K562 (cell line): ENCODE measurements at regions not wholly inside any gene's neighbourhood (a gene's known extent, or its start where the extent isn't known, plus 50 kb on each side); places are given as distances from the start of the nearest gene placed in this dataset.

ENCODE experiments used
- ATAC-seq: fragments of 200-7000 bp; cut with Tn5 transposase; 3 replicates; pipeline ENCODE4 v1.9.1; 2020; ENCODE audit warnings: moderate library complexity
- BruUV-seq: library from RNA; stranded (reverse); fragments of 400-500 nt; replicated peaks from 2 replicates; lab custom pipeline; 2021; lab: Mats Ljungman, UMichigan
- CTCF ChIA-PET: fragments of 300-600 bp; formaldehyde crosslinking; extraction: SDS; loops from one replicate; lab custom pipeline; 2021; ENCODE audit warnings: low intra/inter-chr PET ratio; lab: Yijun Ruan, JAX
- POLR2A ChIA-PET: fragments of 300-600, 350-650 bp; sonication (Branson Sonifier 250); formaldehyde crosslinking; extraction: SDS; loops from one replicate; lab custom pipeline; 2021; ENCODE audit warnings: antibody characterized with exemption, inconsistent platforms; lab: Yijun Ruan, JAX
- DNase-seq, 4 experiments: peaks; one replicate each; pipeline versions ENCODE4 v3.0.0 to v3.0.0-alpha.2; 2011 to 2018; ENCODE audit warnings: low spot score in 3 of 4, mixed read lengths in 3 of 4; ENCODE audit errors: extremely low read depth in 1 of 4
- FAIRE-seq: peaks from 2 replicates; lab custom pipeline; 2011; peaks lifted over from hg19 to GRCh38; lab: Jason Lieb, UNC
- H2AFZ ChIP-seq: 2 replicates; pipeline ENCODE4 v1.6.0; 2011; ENCODE audit warnings: low read depth, low read length, control low read depth, inconsistent platforms
- H3K27ac ChIP-seq: fragments of 200-600 bp; 3 replicates; pipeline ENCODE4 v1.8.0; 2011; ENCODE audit warnings: low read depth, mild to moderate bottlenecking, control low read depth, inconsistent platforms, low read length, moderate library complexity, mixed read lengths; ENCODE audit errors: extremely low read depth
- H3K27me3 ChIP-seq, 2 experiments: fragments of 300-600 bp in 1 of 2; 2 replicates in 1 of 2; 3 replicates in 1 of 2; pipeline versions ENCODE4 v1.6.0 to v1.8.0; 2011; ENCODE audit warnings: inconsistent platforms in 2 of 2, low read length in 2 of 2, mild to moderate bottlenecking in 1 of 2, mixed read lengths in 1 of 2, moderate library complexity in 1 of 2; ENCODE audit not compliant: control insufficient read depth in 2 of 2, insufficient read depth in 2 of 2
- H3K36me3 ChIP-seq: fragments of 300-600 bp; 3 replicates; pipeline ENCODE4 v1.8.0; 2011; ENCODE audit warnings: mild to moderate bottlenecking, low read length, inconsistent platforms; ENCODE audit not compliant: control insufficient read depth, insufficient read depth
- H3K4me1 ChIP-seq, 2 experiments: fragments of 200-600 bp in 1 of 2; replicated peaks in 1 of 2; 2 replicates in 1 of 2; 3 replicates in 1 of 2; pipeline versions ENCODE4 v1.5.1 to v1.8.0; 2011; ENCODE audit warnings: inconsistent platforms in 2 of 2, low read length in 2 of 2, mild to moderate bottlenecking in 1 of 2, mixed read lengths in 1 of 2, moderate library complexity in 1 of 2; ENCODE audit not compliant: control insufficient read depth in 2 of 2, insufficient read depth in 2 of 2
- H3K4me2 ChIP-seq: 2 replicates; pipeline ENCODE4 v1.6.1; 2011; ENCODE audit warnings: low read length, control low read depth, inconsistent platforms, mixed read lengths; ENCODE audit not compliant: insufficient read depth
- H3K4me3 ChIP-seq: fragments of 200-600 bp; sonication (generic), shearing (Covaris generic); 2 replicates; pipeline ENCODE4 v1.5.1; 2016; ENCODE audit warnings: control low read depth, inconsistent platforms
- H3K79me2 ChIP-seq: fragments of 200-600 bp; 3 replicates; pipeline ENCODE4 v1.8.0; 2011; ENCODE audit warnings: low read length, inconsistent platforms; ENCODE audit not compliant: control insufficient read depth, insufficient read depth
- H3K9ac ChIP-seq, 2 experiments: 2 replicates each; pipeline versions ENCODE4 v1.6.0 to v1.6.1; 2011; ENCODE audit warnings: low read depth in 2 of 2, low read length in 2 of 2, control low read depth in 1 of 2, inconsistent platforms in 1 of 2, mild to moderate bottlenecking in 1 of 2, mixed read lengths in 1 of 2; ENCODE audit not compliant: insufficient read depth in 1 of 2
- H3K9me1 ChIP-seq: one replicate; pipeline ENCODE4 v1.6.0; 2011; ENCODE audit warnings: inconsistent platforms, mild to moderate bottlenecking, low read length, moderate library complexity; ENCODE audit not compliant: control insufficient read depth, insufficient read depth
- H3K9me3 ChIP-seq: replicated peaks from 2 replicates; pipeline ENCODE4 v1.5.1; 2011; ENCODE audit warnings: low read depth, low read length, inconsistent platforms; ENCODE audit not compliant: control insufficient read depth, insufficient read depth
- H4K20me1 ChIP-seq: replicated peaks from 2 replicates; pipeline ENCODE4 v1.6.1; 2011; ENCODE audit warnings: low read length, inconsistent platforms, mixed read lengths; ENCODE audit not compliant: control insufficient read depth, insufficient read depth
- CC2D1A ChIP-seq: fragments of 450-650 bp; IDR thresholded peaks from 2 replicates; pipeline ENCODE4 v1.6.1; 2017; ENCODE audit warnings: mild to moderate bottlenecking
- PHTF2 ChIP-seq: fragments of 250-450 bp; sonication (Bioruptor Pico); IDR thresholded peaks from 2 replicates; pipeline ENCODE4 v1.5.0; 2021; ENCODE audit warnings: mild to moderate bottlenecking
- POLR3G ChIP-seq: IDR thresholded peaks from 2 replicates; pipeline ENCODE4 v1.6.1; 2011; ENCODE audit not compliant: insufficient read length, insufficient replicate concordance; ENCODE audit errors: extremely low read depth
- RBM39 ChIP-seq: fragments of 200-400 bp; formaldehyde crosslinking; optimal IDR thresholded peaks from 2 replicates; pipeline ENCODE3; 2018; ENCODE audit warnings: low read depth, low read length
- SRSF9 ChIP-seq: fragments of 200-400 bp; formaldehyde crosslinking; IDR thresholded peaks from 2 replicates; pipeline ENCODE4 v1.6.1; 2017; ENCODE audit warnings: low read depth, low read length, borderline replicate concordance
- WGBS: fragments of 100-300 bp; shearing (Covaris generic); methylation state at CpG from one replicate; pipeline ENCODE4 v1.1.6; 2016; ENCODE audit warnings: low coverage, mixed read lengths; ENCODE audit not compliant: insufficient coverage; ENCODE audit errors: missing lambda C conversion rate; 5-methylcytosine and 5-hydroxymethylcytosine counted together
- in situ Hi-C: fragments of 300-500 bp; cut with MboI; formaldehyde crosslinking; loops from 4 replicates; pipeline ENCODE4 v1.15.0; 2018; ENCODE audit warnings: inconsistent platforms, mixed read lengths
- intact Hi-C: fragments of 100-400 bp; cut with micrococcal nuclease; formaldehyde crosslinking; loops from 2 replicates; pipeline ENCODE4 v1.14.2; 2022
- TF ChIP-seq, protein P1 (sequence below), 2 experiments: fragments of 450-650 bp; IDR thresholded peaks; 2 replicates each; pipeline ENCODE4 v1.6.1; 2016
- TF ChIP-seq, protein P2 (sequence below), 2 experiments: IDR thresholded peaks; 2 replicates each; pipeline ENCODE4 v1.6.1; 2011; ENCODE audit warnings: borderline replicate concordance in 1 of 2, control low read depth in 1 of 2, low read depth in 1 of 2, low read length in 1 of 2, mild to moderate bottlenecking in 1 of 2, mixed read lengths in 1 of 2, moderate library complexity in 1 of 2; ENCODE audit not compliant: insufficient read depth in 1 of 2, insufficient read length in 1 of 2, poor library complexity in 1 of 2, severe bottlenecking in 1 of 2; ENCODE audit errors: extremely low read depth in 1 of 2
- TF ChIP-seq, protein P3 (sequence below): fragments of 150-350 bp; conservative IDR thresholded peaks from 2 replicates; pipeline ENCODE4 v1.6.1; 2014; ENCODE audit warnings: low read length
- TF ChIP-seq, protein P4 (sequence below): fragments of 250-450 bp; sonication (Bioruptor Pico); IDR thresholded peaks from 2 replicates; pipeline ENCODE4 v1.8.0; 2022; ENCODE audit warnings: inconsistent platforms, mild to moderate bottlenecking, moderate library complexity, borderline replicate concordance
- TF ChIP-seq, protein P5 (sequence below): fragments of 250-450 bp; sonication (Bioruptor Pico); IDR thresholded peaks from 2 replicates; pipeline ENCODE4 v1.4.0; 2020

DNA sequence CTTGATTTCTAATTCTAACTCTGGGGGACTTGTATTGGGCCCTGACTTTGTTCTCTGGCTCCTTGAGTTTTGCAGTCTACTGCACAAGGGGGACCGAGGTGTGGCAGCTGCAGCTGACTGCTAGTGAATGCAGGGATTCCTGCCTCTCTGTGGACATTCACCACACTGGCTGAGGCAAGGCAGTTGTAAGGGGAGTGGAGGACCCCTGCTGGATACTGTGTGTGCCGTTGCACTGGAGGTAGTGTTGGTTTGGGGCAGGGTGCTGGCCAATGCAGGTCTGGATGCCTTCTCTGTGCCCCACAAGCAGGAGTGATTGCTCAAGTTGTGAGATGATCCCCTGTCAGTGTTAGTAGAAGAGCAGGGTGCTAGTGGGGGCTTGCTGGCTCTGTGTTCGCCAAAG is 626.1 kb downstream of the SQOR start:
- Histone ChIP-seq H2AFZ (no peak overlapping the region), H3K9ac (no peak overlapping the region), H3K9me1 (no peaks in the 10 kb centered on the region), H3K4me3 (no peak overlapping the region), H3K36me3 (no peaks in the 10 kb centered on the region), H3K9me3 (no peaks in the 10 kb centered on the region), H4K20me1 (no peaks in the 10 kb centered on the region), H3K27me3 (no peaks in the 10 kb centered on the region), H3K4me2 (no peak overlapping the region), H3K79me2 (no peaks in the 10 kb centered on the region), H3K4me1 (no peaks in the 10 kb centered on the region), H3K27ac (no peak overlapping the region)
- FAIRE-seq (no peak), ATAC-seq (no peak), DNase-seq (no peak)
- no TSS peak for BruUV-seq
- in situ Hi-C loops: no loop called here
- ChIA-PET CTCF (no interaction called here), POLR2A (no interaction called here)
- intact Hi-C loops: no loop called here
- 0% methylated on average over 3 of the region's 3 CpGs for whole genome bisulfite sequencing
- TF ChIP-seq, protein P1, sequence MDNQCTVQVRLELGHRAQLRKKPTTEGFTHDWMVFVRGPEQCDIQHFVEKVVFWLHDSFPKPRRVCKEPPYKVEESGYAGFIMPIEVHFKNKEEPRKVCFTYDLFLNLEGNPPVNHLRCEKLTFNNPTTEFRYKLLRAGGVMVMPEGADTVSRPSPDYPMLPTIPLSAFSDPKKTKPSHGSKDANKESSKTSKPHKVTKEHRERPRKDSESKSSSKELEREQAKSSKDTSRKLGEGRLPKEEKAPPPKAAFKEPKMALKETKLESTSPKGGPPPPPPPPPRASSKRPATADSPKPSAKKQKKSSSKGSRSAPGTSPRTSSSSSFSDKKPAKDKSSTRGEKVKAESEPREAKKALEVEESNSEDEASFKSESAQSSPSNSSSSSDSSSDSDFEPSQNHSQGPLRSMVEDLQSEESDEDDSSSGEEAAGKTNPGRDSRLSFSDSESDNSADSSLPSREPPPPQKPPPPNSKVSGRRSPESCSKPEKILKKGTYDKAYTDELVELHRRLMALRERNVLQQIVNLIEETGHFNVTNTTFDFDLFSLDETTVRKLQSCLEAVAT (IDR thresholded peaks at IDR 0.05): no peak
- TF ChIP-seq, protein P2, sequence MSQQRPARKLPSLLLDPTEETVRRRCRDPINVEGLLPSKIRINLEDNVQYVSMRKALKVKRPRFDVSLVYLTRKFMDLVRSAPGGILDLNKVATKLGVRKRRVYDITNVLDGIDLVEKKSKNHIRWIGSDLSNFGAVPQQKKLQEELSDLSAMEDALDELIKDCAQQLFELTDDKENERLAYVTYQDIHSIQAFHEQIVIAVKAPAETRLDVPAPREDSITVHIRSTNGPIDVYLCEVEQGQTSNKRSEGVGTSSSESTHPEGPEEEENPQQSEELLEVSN (IDR thresholded peaks at IDR 0.05; ENCODE audit: borderline replicate concordance in 1 of 2, extremely low read depth in 1 of 2, insufficient read depth in 1 of 2, insufficient read length in 1 of 2, low read depth in 1 of 2, low read length in 1 of 2, poor library complexity in 1 of 2, severe bottlenecking in 1 of 2): no peak
- TF ChIP-seq POLR3G (no peak), CC2D1A (no peak), PHTF2 (CRISPR knock-in tag) (no peak), SRSF9 (no peak), RBM39 (no peak)
- TF ChIP-seq, protein P3, sequence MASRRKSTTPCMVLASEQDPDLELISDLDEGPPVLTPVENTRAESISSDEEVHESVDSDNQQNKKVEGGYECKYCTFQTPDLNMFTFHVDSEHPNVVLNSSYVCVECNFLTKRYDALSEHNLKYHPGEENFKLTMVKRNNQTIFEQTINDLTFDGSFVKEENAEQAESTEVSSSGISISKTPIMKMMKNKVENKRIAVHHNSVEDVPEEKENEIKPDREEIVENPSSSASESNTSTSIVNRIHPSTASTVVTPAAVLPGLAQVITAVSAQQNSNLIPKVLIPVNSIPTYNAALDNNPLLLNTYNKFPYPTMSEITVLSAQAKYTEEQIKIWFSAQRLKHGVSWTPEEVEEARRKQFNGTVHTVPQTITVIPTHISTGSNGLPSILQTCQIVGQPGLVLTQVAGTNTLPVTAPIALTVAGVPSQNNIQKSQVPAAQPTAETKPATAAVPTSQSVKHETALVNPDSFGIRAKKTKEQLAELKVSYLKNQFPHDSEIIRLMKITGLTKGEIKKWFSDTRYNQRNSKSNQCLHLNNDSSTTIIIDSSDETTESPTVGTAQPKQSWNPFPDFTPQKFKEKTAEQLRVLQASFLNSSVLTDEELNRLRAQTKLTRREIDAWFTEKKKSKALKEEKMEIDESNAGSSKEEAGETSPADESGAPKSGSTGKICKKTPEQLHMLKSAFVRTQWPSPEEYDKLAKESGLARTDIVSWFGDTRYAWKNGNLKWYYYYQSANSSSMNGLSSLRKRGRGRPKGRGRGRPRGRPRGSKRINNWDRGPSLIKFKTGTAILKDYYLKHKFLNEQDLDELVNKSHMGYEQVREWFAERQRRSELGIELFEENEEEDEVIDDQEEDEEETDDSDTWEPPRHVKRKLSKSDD: no peak
- TF ChIP-seq, protein P4, sequence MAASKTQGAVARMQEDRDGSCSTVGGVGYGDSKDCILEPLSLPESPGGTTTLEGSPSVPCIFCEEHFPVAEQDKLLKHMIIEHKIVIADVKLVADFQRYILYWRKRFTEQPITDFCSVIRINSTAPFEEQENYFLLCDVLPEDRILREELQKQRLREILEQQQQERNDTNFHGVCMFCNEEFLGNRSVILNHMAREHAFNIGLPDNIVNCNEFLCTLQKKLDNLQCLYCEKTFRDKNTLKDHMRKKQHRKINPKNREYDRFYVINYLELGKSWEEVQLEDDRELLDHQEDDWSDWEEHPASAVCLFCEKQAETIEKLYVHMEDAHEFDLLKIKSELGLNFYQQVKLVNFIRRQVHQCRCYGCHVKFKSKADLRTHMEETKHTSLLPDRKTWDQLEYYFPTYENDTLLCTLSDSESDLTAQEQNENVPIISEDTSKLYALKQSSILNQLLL (CRISPR knock-in tag): no peak
- TF ChIP-seq, protein P5, sequence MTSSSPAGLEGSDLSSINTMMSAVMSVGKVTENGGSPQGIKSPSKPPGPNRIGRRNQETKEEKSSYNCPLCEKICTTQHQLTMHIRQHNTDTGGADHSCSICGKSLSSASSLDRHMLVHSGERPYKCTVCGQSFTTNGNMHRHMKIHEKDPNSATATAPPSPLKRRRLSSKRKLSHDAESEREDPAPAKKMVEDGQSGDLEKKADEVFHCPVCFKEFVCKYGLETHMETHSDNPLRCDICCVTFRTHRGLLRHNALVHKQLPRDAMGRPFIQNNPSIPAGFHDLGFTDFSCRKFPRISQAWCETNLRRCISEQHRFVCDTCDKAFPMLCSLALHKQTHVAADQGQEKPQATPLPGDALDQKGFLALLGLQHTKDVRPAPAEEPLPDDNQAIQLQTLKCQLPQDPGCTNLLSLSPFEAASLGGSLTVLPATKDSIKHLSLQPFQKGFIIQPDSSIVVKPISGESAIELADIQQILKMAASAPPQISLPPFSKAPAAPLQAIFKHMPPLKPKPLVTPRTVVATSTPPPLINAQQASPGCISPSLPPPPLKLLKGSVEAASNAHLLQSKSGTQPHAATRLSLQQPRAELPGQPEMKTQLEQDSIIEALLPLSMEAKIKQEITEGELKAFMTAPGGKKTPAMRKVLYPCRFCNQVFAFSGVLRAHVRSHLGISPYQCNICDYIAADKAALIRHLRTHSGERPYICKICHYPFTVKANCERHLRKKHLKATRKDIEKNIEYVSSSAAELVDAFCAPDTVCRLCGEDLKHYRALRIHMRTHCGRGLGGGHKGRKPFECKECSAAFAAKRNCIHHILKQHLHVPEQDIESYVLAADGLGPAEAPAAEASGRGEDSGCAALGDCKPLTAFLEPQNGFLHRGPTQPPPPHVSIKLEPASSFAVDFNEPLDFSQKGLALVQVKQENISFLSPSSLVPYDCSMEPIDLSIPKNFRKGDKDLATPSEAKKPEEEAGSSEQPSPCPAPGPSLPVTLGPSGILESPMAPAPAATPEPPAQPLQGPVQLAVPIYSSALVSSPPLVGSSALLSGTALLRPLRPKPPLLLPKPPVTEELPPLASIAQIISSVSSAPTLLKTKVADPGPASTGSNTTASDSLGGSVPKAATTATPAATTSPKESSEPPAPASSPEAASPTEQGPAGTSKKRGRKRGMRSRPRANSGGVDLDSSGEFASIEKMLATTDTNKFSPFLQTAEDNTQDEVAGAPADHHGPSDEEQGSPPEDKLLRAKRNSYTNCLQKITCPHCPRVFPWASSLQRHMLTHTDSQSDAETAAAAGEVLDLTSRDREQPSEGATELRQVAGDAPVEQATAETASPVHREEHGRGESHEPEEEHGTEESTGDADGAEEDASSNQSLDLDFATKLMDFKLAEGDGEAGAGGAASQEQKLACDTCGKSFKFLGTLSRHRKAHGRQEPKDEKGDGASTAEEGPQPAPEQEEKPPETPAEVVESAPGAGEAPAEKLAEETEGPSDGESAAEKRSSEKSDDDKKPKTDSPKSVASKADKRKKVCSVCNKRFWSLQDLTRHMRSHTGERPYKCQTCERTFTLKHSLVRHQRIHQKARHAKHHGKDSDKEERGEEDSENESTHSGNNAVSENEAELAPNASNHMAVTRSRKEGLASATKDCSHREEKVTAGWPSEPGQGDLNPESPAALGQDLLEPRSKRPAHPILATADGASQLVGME (CRISPR knock-in tag): no peak
